ENCODE measurements at regions not wholly inside any gene's neighbourhood (a gene's known extent, or its start where the extent isn't known, plus 50 kb on each side); places are given as distances from the start of the nearest gene placed in this dataset.
"Not testable (repeated sequence)": the region's sequence is repeated elsewhere in the genome, so short reads cannot be mapped to it uniquely, and the experiment has no call there.

GRCh38 chr11:92111287-92111686, 113.3 kb upstream of the FAT3 start:
- no peak for DNase-seq (ENCODE audit: low spot score)

DNA sequence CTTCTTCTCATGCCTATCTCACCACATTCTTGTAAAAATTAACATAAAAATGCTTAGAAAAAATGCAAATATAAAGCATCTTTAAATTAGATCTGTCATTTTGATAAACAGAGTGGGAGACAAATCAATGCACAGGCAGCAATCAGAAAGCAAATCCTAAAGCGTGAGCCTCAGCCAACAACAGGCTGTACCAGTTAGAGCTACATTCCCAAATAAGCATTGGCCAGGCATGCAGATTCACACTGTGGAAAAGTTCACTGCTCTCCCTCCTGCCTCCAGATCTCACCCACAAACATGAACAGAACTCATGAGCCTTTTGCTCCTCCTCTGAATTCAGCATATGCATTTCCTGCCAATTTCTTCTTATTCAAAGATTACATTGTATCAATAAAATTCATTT, 115.2 kb upstream of the FAT3 start:
- DNase-seq (ENCODE audit: low spot score) = no peak

DNA sequence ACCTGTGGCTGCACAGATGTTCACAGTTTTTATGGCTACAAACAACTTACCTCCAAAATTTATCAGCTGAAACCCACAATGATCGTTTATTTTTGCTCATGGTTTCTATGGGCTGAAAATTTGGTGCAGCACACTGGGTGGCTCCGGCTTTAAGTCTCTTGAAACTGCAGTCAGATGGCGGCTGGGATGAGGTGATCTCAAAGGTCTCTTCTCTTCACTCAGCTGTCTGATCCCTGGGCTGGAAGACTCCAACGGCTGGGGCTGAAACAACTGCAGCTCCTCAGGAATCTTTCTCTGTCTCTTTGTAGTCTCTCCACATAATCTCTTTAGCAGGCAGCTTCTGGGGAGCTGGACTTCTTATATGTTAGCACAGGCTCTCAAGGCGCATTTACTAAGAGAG, 117.3 kb upstream of the FAT3 start:
- DNase-seq (ENCODE audit: low spot score) = no peak

DNA sequence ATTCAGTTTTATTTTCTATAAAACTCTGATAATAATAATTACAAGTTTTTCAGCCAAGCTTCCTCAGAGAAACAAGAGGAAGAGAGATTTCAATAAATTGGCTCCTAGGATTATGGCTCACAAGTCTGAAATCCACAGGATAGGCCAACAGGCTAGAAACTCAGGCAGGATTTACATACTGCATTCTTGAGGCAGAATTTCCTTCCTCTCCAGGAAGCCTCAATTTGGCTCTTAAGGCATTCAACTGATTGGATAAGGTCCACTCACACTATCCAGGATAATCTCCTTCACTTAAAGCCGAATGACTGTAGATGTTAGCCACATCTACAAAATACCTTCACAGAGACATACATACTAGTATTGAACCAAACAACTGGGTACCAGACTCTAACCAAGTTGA, 120.3 kb upstream of the FAT3 start:
- no peak for DNase-seq (ENCODE audit: low spot score)

DNA sequence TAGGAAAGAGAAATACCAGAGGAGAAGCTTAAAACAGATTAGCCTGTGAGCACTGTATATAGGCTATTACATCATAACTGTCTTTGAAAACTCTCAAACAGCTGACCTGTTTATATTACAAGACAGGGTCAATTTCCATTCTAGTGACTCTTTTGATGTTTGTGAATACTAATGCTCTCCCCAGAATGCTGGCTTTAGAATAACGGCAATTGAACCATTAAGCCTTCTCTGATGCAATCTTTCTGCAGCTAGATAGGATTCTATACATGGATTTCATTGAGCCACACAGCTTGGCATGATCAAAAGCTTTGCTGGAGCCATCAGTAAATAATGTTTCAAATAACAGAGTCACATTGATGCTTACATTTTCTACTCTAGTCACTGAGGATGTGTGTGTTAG, 122.7 kb upstream of the FAT3 start:
- DNase-seq (ENCODE audit: low spot score) = no peak

DNA sequence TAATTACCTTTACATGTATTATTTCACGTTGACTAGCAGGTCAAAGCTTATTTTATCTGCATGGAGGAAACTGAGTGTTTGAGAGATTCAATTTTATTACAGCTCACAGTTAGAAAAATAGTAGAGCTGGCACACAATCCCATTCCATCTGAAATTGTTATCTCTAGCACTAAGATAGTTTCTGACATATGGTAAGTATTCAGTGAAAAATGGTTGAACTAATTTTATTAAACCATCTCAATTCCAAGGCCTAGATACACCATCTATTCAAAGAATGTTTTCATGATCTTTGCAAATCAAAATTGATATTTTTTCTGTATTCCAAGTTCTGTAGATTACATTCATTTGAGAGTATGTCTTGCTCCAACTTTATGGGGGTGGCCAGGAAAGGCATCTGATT, 125.4 kb upstream of the FAT3 start:
- DNase-seq (ENCODE audit: low spot score) = no peak

GRCh38 chr11:92098172-92098571, 126.4 kb upstream of the FAT3 start:
- no peak for DNase-seq (ENCODE audit: low spot score)

DNA sequence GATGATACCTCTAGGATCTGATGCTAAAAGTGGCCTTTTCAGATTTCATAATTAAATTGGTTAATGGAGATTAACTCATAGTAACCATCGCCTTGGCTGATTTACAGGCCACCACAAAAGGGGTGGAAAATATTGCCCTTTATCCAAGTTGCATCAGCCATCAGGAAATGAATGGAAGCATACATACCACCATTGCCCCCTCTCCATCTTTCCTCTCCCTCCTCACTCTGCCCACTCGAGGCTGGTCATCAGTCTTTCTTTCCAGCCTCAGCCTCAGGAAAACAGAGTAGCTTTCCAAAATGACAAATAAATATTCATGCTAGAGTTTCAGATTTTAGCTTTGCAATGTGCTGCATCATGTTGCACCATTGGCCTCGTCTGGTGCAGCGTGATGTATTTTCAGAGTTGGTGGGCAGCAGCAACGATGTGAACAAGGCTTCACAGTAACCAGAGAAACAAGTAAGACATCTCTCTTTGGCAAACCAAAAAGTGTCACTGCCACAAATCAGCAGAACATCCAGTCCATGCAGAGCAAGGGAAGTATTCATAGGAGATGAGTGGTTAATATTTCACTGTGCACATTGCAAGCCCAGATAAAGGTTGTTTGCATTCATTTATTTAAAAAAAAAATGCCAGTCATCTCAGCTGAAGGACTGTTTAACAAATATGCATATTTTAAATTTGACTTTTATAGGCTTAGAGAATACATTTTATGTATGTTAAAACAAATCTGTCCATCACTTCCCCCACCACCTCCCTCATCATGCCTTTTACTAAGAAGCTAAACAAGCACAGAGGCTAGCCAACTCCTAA, 136.7 kb upstream of the FAT3 start:
- no peak for DNase-seq (ENCODE audit: low spot score)

GRCh38 chr11:92083123-92083522, 141.5 kb upstream of the FAT3 start:
- no peak for DNase-seq (ENCODE audit: low spot score)

- no peak for DNase-seq (ENCODE audit: low spot score)
Measured at GRCh38 chr11:92082652-92083051, 142.0 kb upstream of the FAT3 start.

GRCh38 chr11:92074498-92074897, 150.1 kb upstream of the FAT3 start:
- DNase-seq (ENCODE audit: low spot score) = not testable (repeated sequence)

DNA sequence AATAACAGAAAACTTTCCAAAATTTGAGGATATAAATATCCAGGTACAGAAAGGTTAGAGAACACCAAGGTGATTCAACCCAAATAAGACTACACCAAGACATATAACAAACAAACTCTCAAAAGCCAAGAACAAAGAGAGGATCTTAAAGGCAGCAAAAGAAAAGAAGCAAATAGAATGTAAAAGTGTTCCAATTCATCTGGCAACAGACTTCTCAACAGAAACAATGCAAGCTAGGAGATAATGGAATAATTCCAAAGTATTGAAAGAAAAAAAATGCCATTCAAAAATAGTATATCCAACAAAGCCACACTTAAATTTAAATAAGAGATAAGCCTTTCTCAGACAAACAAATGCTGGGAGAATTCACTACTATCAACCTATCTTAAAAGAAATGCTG, 153.0 kb upstream of the FAT3 start:
- DNase-seq (ENCODE audit: low spot score) = no peak

DNA sequence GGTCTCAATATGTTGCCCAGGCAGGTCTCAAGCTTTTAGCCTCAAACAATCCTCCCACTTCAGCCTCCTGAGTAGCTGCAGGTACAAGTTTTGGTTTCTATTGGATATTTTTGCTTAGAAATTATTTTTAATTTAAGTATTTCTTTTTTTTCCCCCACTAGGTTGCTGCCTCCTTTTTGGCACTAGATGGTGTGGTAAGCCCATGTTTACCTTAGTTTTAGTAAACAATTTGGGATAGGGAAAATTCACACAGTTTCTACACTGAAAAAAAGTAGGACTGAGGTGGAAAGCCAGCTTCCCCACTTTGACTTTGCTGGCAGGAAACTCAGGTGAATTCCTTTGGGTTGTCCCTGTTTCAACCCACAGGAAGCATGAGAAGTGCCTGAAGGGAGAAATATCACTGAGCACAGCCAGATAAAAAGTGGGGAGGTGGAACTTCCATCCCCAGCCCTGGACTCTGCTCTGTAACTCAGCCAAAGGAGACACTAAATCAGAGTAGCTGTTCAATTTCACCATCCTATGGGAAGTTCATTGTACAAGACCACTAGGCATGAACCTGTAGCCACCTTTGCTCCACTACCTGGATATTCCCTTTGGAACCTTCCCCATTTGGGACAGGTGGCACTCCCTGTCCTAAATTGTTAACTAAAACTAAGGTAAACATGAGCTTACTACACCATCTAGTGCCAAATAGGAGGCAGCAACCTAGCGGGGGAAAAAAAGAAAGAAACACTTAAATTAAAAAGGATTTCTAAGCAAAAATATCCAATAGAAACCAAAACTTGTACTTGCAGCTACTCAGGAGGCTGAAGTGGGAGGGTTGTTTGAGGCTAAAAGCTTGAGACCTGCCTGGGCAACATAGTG, 154.4 kb upstream of the FAT3 start:
- DNase-seq (ENCODE audit: low spot score) = no peak

GRCh38 chr11:92067016-92067415, 157.6 kb upstream of the FAT3 start:
- no peak for DNase-seq (ENCODE audit: low spot score)

GRCh38 chr11:92061456-92062062, 163.1 kb upstream of the FAT3 start:
- DNase-seq (ENCODE audit: low spot score) = no peak

DNA sequence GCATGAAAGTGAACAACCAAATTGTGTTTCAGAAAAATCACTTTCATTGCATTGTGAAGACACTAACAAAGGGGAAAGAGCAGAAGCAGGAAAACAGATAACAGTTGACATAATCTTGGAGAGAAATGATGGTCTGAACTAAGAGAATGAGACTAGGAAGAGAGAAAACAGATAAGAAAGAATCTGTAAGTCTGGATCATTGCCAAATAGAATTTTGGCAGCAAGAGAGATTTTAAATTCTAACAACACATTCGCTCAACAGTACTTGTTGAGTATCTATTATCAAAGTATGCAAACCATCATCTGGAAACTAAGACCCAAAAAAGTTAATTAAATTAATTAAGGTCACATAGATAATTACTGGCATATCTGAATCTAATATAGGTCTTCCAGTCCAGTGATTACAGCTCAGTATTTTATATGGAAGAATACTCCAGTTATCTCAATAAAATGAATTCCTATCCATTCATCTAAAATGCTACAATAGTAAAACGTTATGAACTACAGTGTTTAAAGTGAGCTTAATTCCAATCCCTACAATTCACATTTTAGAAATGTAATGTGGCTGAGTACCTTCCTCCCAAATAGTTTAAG, 166.7 kb upstream of the FAT3 start:
- DNase-seq (ENCODE audit: low spot score) = no peak

DNA sequence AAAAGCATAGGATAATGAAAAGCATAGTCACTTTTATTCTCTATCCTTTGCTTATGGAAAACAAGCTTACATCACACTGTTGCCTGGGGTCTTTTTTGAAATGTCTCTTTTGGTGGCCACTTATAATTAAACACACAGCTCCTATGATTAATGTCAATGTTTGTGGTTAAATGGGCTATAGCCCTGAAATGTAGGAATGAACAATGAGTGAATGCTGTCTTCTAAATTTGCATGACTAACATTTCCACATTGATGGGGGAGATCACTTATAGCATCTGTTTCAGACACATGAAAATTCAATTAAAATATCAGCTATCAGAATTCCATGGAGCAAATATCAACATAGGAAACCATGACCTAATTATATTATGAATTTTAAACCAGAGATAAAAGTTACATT, 171.4 kb upstream of the FAT3 start:
- no peak for DNase-seq (ENCODE audit: low spot score)

GRCh38 chr11:92050305-92050704, 174.3 kb upstream of the FAT3 start:
- no peak for DNase-seq (ENCODE audit: low spot score)

- DNase-seq (ENCODE audit: low spot score) = no peak
Measured at GRCh38 chr11:92048415-92048814, 176.2 kb upstream of the FAT3 start.

DNA sequence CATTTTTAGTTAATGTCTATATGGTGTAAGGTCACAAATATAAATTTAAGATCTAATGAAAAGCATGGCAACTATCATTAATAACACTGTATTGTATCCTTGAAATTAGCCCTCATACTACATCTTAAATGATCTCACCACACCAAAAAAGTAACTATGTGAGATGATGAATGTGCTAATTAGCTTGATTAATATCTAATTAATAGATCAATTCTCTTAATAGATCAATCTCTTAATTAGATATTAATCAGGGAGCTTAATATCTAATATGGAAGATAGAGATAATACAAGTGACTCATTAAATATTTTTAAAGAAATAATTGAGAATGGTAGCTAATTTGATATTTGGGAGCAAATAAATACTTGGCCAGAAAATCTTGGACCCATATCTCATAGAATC, 178.5 kb upstream of the FAT3 start:
- DNase-seq (ENCODE audit: low spot score) = no peak

- no peak for DNase-seq (ENCODE audit: low spot score)
Measured at GRCh38 chr11:92045301-92045700, 179.3 kb upstream of the FAT3 start.

DNA sequence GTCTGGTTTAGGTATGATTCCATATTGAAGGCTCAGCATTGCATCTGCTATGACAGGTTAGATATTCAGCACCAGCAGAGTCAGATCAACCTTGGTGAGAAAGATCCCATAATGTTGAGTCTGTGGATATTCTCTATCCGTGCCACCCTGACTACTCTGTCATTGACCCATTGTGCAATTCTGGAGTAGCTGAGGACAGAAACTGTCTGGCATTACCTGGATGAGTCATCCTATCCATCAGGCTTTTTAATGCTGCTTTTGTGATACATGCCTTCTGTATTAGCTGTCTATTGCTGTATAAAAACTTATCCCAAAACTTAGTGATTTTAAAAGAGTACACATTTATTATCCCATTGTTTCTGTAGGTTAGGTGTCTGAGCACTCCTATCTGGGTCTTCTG, 189.1 kb upstream of the FAT3 start:
- DNase-seq (ENCODE audit: low spot score) = no peak

GRCh38 chr11:92027136-92027535, 197.5 kb upstream of the FAT3 start:
- not testable (repeated sequence) for DNase-seq (ENCODE audit: low spot score)

Data from cerebellar cortex (tissue), 1 donor.